ENCODE measurements at regions not wholly inside any gene's neighbourhood (a gene's known extent, or its start where the extent isn't known, plus 50 kb on each side); places are given as distances from the start of the nearest gene placed in this dataset.
A peak's percentile ranks its signal among the peaks of the same experiment; 100 is the strongest.

DNA sequence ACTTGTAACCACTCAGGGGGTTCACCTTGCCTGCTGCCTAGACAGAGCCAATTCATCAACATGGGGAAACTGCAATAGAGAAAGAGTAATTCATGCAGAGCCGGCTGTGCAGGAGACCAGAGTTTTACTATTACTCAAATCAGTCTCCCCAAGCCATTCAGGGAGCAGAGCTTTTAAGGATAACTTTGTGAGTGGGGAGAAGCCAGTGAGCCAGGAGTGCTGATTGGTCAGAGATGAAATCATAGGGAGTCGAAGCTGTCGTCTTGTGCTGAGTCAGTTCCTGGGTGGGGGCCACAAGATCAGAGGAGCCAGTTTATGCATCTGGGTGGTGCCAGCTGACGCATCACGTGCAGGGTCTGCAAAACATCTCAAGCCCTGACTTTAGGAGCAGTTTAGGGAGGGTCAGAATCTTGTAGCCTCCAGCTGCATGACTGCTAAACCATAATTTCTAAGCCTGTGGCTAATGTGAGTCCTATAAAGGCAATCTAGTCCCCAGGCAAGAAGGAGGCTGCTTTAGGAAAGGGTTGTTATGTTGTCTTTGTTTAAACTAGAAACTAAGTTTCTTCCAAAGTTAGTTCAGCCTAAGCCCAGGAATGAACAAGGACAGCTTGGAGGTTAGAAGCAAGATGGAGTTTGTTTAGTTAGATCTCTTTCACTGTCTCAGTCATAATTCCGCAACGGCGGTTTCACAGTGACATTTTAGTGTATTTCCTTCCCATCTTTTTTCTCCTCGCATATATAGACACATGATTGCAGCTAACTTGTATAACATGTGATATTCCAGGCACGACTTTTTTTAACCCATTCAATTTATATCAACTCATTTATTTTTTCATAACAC lies 68.9 kb upstream of the NCOR2 start:
- CTCF ChIA-PET = interaction anchor here (1.1 kb wide), 1 partner anchor 15 kb away, joined by 3 read pairs; no protein-coding TSS in a partner anchor
- intact Hi-C loops (cut with micrococcal nuclease) = loop anchor here (1.0 kb wide), 6 partner anchors 27 to 183 kb away; no protein-coding TSS in a partner anchor
- Mint-ChIP-seq H3K4me3 (no peak overlapping the region), H3K27ac (no peak overlapping the region), H3K27me3 (ENCODE audit: low read depth) (no peaks in the 10 kb centered on the region), H3K4me1 (ENCODE audit: low read depth) (peaks cover 20% of the 10 kb centered on the region), H3K36me3 (ENCODE audit: low read depth) (no peaks in the 10 kb centered on the region), H3K9me3 (no peaks in the 10 kb centered on the region)
- DNase-seq = peak; percentile 89

DNA sequence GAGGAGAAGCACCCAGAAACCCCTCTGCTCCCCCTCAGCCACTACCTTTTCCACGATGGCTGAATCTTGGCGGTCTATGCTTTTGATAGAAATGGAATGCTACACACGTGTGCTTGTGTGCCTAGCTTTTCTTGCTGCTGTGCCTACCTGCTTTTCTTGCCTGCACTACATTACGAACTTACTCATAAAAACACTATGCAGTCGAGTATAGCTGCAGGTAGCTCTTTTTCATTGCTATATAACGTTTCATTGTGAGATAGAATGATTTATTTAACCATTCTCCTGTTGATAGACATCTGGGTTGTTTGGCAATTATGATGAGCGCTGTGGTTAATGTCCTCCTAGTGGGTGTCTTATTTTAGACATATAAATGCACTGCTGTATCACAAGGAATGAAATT lies 67.9 kb upstream of the NCOR2 start:
- no peak for DNase-seq
- Mint-ChIP-seq H3K9me3 (no peaks in the 10 kb centered on the region), H3K4me1 (ENCODE audit: low read depth) (peaks cover 20% of the 10 kb centered on the region), H3K27ac (no peak overlapping the region), H3K4me3 (no peak overlapping the region), H3K27me3 (ENCODE audit: low read depth) (no peaks in the 10 kb centered on the region), H3K36me3 (ENCODE audit: low read depth) (no peaks in the 10 kb centered on the region)
- intact Hi-C loops (cut with micrococcal nuclease) = no loop called here
- CTCF ChIA-PET = no interaction called here

DNA sequence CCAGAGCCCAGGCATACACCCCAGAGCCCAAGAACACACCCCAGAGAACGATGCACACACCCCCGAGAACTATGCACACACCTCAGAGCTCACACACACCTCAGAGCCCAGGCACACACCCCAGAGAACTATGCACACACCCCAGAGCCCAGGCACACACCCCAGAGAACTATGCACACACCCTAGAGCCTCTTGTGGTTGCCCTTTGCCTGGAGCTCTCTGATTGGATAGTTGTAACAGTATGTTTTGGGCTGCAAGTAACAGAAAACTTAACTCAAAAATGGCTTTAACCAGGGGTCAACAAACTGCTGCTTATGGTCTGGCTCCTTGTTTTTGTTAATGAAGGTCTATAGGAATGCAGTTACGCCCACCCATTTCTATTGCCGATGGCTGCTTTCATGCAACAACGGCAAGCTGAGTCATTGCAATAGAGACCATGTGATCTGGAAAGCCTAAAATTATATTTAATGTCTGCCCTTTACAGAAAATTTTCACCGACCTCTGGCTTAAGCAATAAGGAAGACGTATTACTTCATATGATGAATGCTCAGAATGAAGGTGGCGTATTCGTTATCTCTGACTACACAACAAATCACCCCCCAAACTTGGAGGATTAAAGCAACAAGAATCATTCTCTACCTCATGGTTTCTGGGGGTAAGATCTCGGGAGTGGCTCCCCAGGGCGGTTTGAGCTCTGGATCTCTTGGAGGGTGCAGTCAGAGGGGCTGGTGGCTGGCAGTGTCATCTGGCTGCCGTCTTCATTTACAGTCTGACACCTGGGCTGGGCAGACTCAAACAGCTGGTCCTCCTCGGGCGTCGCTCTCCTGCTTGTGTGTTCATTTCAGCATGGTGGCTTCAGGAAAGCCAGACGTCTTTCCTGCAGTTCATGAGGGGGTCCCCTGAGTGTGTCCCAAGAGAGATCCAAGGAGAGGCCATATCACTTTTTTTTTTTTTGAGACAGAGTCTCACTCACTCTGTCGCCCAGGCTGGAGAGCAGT lies 66.3 kb upstream of the NCOR2 start:
- Mint-ChIP-seq H3K36me3 (ENCODE audit: low read depth) (no peaks in the 10 kb centered on the region), H3K9me3 (no peaks in the 10 kb centered on the region), H3K4me3 (no peak overlapping the region), H3K27me3 (ENCODE audit: low read depth) (no peaks in the 10 kb centered on the region), H3K27ac (no peak overlapping the region), H3K4me1 (ENCODE audit: low read depth) (peaks cover 16% of the 10 kb centered on the region)
- intact Hi-C loops (cut with micrococcal nuclease) = no loop called here
- no peak for DNase-seq
- CTCF ChIA-PET = no interaction called here

DNA sequence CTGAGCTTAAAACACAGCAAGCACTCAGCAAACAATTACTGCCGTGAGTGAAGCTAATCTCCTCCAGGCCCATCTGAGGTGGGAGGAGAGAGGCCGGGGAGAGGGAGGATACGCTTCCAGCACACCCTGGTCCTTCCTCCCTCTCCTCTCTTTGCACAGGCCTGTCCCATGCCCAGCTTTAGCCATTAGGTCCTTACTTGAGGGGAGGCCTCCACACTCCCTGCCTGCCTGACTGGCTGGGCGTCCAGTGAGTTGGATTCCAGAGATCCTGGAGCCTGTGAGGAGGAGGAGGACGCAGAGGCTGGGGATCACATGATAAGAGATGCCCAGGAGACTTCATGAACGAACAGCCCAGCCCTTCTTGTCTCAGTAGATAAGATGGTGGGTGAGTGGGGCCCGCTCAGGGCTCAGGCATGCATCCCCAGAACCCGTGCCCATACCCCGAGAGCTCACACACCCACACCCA lies 65.1 kb upstream of the NCOR2 start:
- no peak overlapping the region for H3K4me3 Mint-ChIP-seq
- no peaks in the 10 kb centered on the region for H3K9me3 Mint-ChIP-seq

DNA sequence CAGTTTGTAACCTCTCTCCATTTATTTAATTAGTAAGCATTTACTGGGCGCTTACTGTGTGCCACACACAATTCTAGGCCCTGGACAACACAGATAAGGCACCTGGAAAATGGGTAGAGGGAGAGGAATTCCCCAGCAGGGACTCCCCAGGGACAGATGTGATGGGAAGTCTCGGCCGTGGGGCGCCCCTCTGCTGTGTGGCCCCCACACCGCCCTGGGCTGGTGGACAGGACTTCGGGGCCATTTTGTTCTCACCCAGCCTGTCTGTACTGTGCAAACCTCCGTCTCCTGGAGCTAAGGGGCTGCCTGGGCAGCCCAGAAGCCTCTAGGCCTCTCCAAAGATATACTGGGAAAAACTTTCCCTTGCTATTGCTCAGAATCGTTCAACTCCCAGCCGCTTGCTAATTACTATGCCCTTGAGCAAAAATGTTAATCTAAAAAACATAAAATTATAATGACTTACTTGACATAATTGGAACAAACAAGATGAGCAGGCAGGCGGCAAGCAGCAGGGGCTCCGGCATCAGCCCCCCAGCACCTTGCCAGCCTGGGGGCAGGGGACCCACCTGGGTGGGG lies 64.4 kb upstream of the NCOR2 start:
- CTCF ChIA-PET = no interaction called here
- Mint-ChIP-seq H3K4me3 (no peak overlapping the region), H3K9me3 (no peaks in the 10 kb centered on the region), H3K36me3 (ENCODE audit: low read depth) (no peaks in the 10 kb centered on the region), H3K27ac (no peak overlapping the region), H3K4me1 (ENCODE audit: low read depth) (peaks cover 15% of the 10 kb centered on the region), H3K27me3 (ENCODE audit: low read depth) (no peaks in the 10 kb centered on the region)
- DNase-seq = no peak
- intact Hi-C loops (cut with micrococcal nuclease) = no loop called here

More for the DNA sequence above, 65.1 kb upstream of the NCOR2 start:
- no peaks in the 10 kb centered on the region for H3K27me3 Mint-ChIP-seq (ENCODE audit: low read depth)
- peaks cover 16% of the 10 kb centered on the region for H3K4me1 Mint-ChIP-seq (ENCODE audit: low read depth)
- CTCF ChIA-PET = no interaction called here
- H3K27ac Mint-ChIP-seq = no peak overlapping the region
- H3K36me3 Mint-ChIP-seq (ENCODE audit: low read depth) = no peaks in the 10 kb centered on the region
- DNase-seq = no peak
- intact Hi-C loops (cut with micrococcal nuclease) = no loop called here

DNA sequence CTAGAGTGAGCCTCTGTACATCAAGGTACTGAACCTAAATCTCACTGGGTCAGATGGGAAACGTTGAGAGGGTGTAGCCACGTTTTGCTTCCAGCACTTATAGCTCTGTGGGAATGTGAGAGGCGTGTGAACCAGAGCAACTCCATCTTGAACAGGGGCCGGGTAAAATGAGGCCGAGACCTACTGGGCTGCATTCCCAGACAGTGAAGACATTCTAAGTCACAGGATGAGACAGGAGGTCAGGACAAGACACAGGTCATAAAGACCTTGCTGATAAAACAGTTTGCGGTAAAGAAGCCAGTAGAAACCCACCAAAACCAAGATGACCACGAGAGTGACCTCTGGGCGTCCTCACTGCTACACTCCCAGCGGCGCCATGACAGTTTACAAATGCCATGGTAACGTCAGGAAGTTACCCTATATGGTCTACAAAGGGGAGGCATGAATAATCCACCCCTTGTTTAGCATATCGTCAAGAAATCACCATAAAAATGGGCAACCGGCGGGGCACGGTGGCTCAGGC lies 63.4 kb upstream of the NCOR2 start:
- CTCF ChIA-PET = interaction anchor here (0.5 kb wide), 1 partner anchor 23 kb away, joined by 3 read pairs; no protein-coding TSS in a partner anchor
- no peaks in the 10 kb centered on the region for H3K9me3 Mint-ChIP-seq

DNA sequence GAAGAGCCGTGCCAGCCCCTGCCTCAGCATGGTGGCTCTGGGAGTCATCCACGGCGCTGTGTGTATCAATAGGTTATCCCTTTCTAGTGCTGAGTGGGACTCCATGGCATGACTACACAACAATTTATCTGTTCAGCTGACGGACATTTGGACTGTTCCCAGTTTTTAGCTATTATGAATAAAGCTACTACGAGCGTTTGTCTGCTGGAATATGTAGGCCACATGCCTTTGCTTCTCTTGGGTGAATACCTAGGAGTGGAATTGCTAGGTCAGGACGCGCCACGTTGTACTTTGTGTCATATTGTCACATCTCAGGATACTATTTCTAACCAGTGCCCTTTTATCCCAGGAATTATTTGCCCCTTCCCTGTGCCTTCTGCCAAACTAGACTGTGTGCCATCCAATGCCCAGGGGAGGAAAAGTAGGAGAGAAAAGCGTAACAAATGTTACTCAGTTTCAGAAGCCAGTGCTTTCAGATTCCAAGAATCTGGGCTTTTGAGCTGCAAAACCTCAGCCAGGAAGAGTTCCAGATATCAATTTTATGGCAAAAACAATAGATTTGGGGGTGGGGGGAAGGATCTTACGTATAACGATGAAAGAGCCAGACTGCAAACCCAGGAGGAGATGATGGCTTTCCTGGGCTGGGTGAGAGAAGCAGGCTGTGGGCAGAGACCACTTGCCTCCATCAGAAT lies 62.5 kb upstream of the NCOR2 start:
- no peak for DNase-seq
- no peaks in the 10 kb centered on the region for H3K9me3 Mint-ChIP-seq
- H3K4me1 Mint-ChIP-seq (ENCODE audit: low read depth) = no peaks in the 10 kb centered on the region
- CTCF ChIA-PET = no interaction called here
- intact Hi-C loops (cut with micrococcal nuclease) = no loop called here
- H3K4me3 Mint-ChIP-seq = no peak overlapping the region
- H3K36me3 Mint-ChIP-seq (ENCODE audit: low read depth) = no peaks in the 10 kb centered on the region
- no peak overlapping the region for H3K27ac Mint-ChIP-seq
- no peaks in the 10 kb centered on the region for H3K27me3 Mint-ChIP-seq (ENCODE audit: low read depth)

More for the DNA sequence above, 63.4 kb upstream of the NCOR2 start:
- Mint-ChIP-seq H3K27me3 (ENCODE audit: low read depth) (no peaks in the 10 kb centered on the region), H3K4me3 (no peak overlapping the region), H3K27ac (no peak overlapping the region), H3K36me3 (ENCODE audit: low read depth) (no peaks in the 10 kb centered on the region), H3K4me1 (ENCODE audit: low read depth) (peaks cover 6% of the 10 kb centered on the region)
- intact Hi-C loops (cut with micrococcal nuclease) = no loop called here
- no peak for DNase-seq

DNA sequence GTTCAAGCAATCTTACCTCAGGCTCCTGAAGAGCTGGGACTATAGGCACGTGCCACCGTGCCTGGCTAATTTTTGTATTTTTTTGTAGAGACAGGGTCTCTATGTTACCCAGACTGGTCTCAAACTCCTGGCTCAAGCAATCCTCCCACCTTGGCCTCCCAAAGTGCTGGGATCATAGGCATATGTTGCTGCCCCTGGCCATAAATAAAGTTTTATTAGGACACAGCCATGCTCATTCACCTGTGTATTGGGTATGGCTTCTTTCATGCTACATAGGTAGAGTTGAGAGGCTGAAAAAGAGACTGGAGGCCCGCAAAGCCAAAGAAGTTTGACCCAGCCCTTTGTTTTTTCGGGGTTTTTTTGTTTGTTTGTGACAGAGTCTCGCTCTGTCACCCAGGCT lies 61.7 kb upstream of the NCOR2 start:
- Mint-ChIP-seq H3K4me3 (no peak overlapping the region), H3K27me3 (ENCODE audit: low read depth) (no peaks in the 10 kb centered on the region), H3K36me3 (ENCODE audit: low read depth) (no peaks in the 10 kb centered on the region), H3K27ac (no peak overlapping the region), H3K9me3 (no peaks in the 10 kb centered on the region), H3K4me1 (ENCODE audit: low read depth) (no peaks in the 10 kb centered on the region)
- DNase-seq = no peak
- intact Hi-C loops (cut with micrococcal nuclease) = no loop called here
- CTCF ChIA-PET = no interaction called here

DNA sequence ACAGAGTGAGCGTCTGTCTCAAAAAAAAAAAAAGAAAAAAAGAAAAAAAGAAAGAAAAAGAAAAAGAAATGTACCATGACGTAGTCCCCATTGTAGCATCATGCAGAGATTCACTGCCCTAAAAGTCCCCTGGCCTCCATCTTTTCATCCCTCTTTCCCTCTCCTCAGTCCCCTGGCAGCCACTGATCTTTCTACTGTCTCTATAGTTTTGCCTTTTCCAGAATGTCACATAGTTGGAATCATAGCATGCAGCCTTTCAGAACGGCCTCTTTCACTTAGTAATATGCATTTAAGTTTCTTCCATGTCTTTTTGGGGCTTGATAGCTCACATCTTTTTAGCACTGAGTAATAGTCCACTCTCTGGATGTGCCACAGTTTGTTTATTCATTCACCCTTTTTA lies 60.5 kb upstream of the NCOR2 start:
- no peak overlapping the region for H3K4me3 Mint-ChIP-seq
- no peak overlapping the region for H3K27ac Mint-ChIP-seq
- H3K4me1 Mint-ChIP-seq (ENCODE audit: low read depth) = no peaks in the 10 kb centered on the region
- CTCF ChIA-PET = no interaction called here
- H3K9me3 Mint-ChIP-seq = peaks cover 1% of the 10 kb centered on the region
- H3K36me3 Mint-ChIP-seq (ENCODE audit: low read depth) = no peaks in the 10 kb centered on the region
- no peaks in the 10 kb centered on the region for H3K27me3 Mint-ChIP-seq (ENCODE audit: low read depth)
- intact Hi-C loops (cut with micrococcal nuclease) = no loop called here
- no peak for DNase-seq

DNA sequence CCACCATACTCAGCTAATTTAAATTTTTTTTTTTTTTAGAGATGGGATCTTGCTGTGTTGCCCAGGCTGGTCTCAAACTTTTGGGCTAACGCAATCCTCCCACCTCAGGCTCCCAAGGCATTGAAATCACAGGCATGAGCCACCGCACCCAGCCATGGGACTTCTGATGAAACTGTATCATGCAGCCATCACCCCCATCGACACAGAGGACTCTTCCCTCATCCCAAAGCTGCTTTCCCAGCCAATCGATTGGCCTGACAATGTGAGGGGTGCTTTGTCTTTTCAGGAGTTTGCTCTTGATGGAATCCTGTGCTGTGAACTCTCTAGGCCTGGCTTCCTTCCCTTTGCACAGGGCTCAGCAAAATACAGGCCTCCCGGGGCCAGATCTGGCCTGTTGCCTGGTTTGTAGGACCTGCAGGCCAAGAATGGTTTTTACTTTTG lies 59.6 kb upstream of the NCOR2 start:
- DNase-seq = no peak
- H3K9me3 Mint-ChIP-seq = peaks cover 1% of the 10 kb centered on the region
- no peaks in the 10 kb centered on the region for H3K36me3 Mint-ChIP-seq (ENCODE audit: low read depth)
- H3K27ac Mint-ChIP-seq = no peak overlapping the region
- H3K4me3 Mint-ChIP-seq = no peak overlapping the region
- intact Hi-C loops (cut with micrococcal nuclease) = no loop called here
- no peaks in the 10 kb centered on the region for H3K4me1 Mint-ChIP-seq (ENCODE audit: low read depth)
- CTCF ChIA-PET = no interaction called here
- H3K27me3 Mint-ChIP-seq (ENCODE audit: low read depth) = no peaks in the 10 kb centered on the region

DNA sequence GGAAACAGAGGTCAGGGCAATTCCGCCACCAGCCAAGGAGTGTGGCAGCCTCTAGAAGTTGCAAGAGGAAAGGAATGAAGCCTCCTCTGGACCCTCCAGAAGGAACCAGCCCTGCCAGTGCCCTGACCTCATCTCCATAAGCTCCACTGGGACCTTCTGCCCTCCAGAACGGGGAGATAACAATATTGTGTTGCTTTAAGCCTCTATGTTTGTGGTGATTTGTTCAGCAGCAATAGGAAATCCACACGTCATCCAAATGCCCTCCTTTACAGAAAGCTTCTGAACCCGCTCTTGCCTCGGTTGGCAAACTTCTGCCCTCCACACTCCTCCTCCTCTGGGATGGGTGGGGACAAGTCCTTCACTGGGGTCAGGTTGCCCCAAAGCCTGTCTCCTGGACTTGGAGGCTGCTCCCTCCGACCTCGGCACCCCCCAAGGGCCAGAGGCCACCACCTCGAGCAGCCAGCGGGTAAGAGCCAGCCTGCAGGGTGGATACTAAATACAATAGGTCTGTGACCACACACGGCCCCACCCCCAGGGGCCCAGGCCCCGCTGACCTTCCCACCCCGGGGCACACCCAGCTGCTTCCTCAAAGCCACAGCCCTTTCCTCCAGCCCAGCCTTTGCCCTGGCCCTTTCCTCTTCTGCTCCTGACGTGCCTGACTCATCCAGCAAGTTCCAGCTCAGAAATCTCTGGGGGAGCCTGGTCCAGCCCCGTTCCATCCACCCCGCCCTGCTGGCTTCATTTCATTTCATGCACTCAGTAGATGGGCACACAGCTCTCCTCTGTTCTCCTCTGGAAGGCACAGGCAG lies 58.7 kb upstream of the NCOR2 start:
- intact Hi-C loops (cut with micrococcal nuclease) = no loop called here
- H3K4me3 Mint-ChIP-seq = no peak overlapping the region
- no peaks in the 10 kb centered on the region for H3K4me1 Mint-ChIP-seq (ENCODE audit: low read depth)
- CTCF ChIA-PET = no interaction called here
- H3K36me3 Mint-ChIP-seq (ENCODE audit: low read depth) = no peaks in the 10 kb centered on the region
- no peak for DNase-seq
- H3K27me3 Mint-ChIP-seq (ENCODE audit: low read depth) = no peaks in the 10 kb centered on the region
- no peak overlapping the region for H3K27ac Mint-ChIP-seq
- peaks cover 1% of the 10 kb centered on the region for H3K9me3 Mint-ChIP-seq

Data from activated naive CD4-positive, alpha-beta T cell treated with anti-CD3 and anti-CD28 coated beads for 36 hours (primary cell).